Loucy (cell line): ENCODE measurements at regions not wholly inside any gene's neighbourhood (a gene's known extent, or its start where the extent isn't known, plus 50 kb on each side); places are given as distances from the start of the nearest gene placed in this dataset.

Experiments used
- EZH2phosphoT487 ChIP-seq: fragments of 200-600 bp; IDR thresholded peaks from 2 replicates; pipeline ENCODE4 v1.6.1; 2018; ENCODE audit warnings: antibody characterized with exemption, mild to moderate bottlenecking, moderate library complexity, borderline replicate concordance
- TF ChIP-seq, protein P1 (sequence below): fragments of 200-600 bp; sonication (generic); conservative IDR thresholded peaks from 2 replicates; pipeline ENCODE4 v1.5.1; 2014; ENCODE audit warnings: mild to moderate bottlenecking, antibody characterized with exemption, low read length

GRCh38 chr19:56973713-56974555, 133.4 kb upstream of the PEG3 start:
- TF ChIP-seq, protein P1, sequence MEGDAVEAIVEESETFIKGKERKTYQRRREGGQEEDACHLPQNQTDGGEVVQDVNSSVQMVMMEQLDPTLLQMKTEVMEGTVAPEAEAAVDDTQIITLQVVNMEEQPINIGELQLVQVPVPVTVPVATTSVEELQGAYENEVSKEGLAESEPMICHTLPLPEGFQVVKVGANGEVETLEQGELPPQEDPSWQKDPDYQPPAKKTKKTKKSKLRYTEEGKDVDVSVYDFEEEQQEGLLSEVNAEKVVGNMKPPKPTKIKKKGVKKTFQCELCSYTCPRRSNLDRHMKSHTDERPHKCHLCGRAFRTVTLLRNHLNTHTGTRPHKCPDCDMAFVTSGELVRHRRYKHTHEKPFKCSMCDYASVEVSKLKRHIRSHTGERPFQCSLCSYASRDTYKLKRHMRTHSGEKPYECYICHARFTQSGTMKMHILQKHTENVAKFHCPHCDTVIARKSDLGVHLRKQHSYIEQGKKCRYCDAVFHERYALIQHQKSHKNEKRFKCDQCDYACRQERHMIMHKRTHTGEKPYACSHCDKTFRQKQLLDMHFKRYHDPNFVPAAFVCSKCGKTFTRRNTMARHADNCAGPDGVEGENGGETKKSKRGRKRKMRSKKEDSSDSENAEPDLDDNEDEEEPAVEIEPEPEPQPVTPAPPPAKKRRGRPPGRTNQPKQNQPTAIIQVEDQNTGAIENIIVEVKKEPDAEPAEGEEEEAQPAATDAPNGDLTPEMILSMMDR = no peak
- TF ChIP-seq EZH2phosphoT487 = no peak
